HG03135 (cell line): ENCODE measurements at regions not wholly inside any gene's neighbourhood (a gene's known extent, or its start where the extent isn't known, plus 50 kb on each side); places are given as distances from the start of the nearest gene placed in this dataset.
"Not testable (repeated sequence)": the region's sequence is repeated elsewhere in the genome, so short reads cannot be mapped to it uniquely, and the experiment has no call there.

ENCODE experiments used
- ATAC-seq: cut with Tn5 transposase; IDR thresholded peaks from one replicate; pipeline ENCODE4 v1.9.1; 2021; ENCODE audit warnings: mild to moderate bottlenecking, moderate library complexity; ENCODE audit not compliant: unreplicated experiment

DNA sequence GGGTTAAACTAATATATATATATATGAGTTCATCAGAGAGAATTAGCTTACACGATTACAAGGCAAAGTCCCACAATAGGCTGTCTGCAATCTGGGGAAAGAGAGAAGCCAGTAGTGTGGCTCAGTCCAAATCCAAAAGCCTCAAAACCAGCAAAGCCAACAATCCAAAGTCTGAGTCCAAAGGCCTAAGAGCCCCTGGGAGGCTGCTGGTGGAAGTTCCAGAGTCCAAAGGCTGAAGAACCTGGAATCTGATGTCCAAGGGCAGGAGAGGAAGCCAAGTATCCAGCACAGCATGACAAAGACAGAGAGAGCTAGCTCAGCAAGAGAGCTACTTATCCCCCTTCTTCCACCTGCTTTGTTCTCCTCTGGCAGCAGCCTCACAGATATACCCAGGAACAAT lies 274.7 kb upstream of the ID4 start:
- ATAC-seq, result no peak

DNA sequence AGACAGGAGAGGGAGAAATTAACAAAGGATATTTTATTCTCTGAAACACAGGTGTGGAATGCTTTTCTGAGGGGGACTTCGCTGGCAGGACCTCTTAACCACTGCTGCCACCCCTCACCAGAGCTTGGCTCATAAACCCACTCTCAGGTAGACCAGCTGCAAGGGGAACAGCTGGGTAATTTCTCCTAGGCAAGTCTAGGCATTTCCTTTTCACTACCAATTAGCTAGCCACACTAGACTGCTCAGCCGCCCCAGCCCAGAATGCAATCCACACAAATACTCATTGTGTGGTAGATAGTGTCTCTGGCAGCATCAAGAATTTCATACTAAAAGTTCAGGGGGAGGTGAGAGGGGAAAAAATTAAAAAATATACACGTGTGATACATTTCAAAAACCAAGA lies 267.6 kb upstream of the ID4 start:
- no peak for ATAC-seq

DNA sequence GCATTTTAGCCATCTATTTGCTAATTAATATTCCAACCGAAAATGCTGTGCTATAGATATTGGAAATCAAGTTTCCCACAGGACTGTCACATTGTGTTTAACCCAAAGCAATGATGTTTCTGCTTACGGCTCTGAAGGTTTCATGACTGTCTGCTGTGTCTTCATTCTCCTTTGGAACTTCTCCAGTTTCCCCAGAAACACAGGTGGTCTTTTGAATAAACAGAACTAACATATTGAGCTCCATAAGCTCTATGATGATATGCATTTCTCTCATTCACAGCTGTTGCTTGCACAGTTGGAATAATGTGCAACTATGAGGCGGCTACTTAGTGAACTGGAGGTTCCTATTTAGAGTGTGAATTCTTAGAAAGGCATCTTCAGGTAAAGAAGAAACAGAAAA lies 266.0 kb upstream of the ID4 start:
- ATAC-seq, result no peak

- no peak for ATAC-seq
These were observed 258.7 kb upstream of the ID4 start for GRCh38 chr6:19578481-19578880.

DNA sequence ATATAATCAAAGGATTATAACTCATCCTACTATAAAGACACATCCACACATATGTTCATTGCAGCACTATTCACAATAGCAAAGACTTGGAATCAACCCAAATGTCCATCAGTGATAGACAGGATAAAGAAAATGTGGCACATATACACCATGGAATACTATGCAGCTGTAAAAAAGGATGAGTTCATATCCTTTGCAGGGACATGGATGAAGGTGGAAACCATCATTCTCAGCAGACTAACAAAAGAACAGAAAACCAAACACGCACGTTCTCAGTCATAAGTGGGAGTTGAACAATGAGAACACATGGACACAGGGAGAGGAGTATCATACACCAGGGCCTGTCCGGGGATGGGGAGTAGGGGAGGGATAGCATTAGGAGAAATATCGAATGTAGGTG lies 253.0 kb upstream of the ID4 start:
- ATAC-seq, result not testable (repeated sequence)

DNA sequence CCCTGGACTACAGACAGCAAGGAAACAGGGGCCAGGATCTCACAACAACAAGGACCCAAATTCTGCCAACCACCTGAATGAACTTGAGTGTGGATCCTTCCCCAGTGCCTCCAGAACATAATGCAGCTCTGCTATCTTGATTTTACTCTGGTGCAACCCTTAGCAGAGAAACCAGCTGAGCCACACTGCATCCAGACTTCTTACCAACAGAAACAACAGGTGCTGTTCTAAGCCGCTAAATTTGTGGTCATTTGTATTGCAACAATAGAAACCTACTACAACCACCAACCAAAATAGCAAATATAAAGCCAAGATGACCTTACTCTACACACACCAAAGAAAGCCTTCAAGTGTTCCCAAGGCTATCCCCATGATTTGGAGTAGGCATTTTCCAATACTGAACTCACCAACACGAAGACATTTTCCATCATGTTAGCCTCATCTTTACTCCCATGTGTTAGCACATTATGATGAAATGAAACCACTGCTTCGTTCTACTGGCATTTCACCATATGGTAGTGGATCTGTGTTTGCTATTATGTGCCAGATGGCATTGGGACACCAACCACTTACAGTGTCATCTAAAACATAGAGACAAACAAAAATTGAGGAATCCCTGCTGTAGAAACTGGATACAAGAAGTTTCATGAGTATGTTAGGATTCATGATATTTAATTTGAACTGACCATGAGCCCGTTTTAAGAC lies 249.8 kb upstream of the ID4 start:
- no peak for ATAC-seq

DNA sequence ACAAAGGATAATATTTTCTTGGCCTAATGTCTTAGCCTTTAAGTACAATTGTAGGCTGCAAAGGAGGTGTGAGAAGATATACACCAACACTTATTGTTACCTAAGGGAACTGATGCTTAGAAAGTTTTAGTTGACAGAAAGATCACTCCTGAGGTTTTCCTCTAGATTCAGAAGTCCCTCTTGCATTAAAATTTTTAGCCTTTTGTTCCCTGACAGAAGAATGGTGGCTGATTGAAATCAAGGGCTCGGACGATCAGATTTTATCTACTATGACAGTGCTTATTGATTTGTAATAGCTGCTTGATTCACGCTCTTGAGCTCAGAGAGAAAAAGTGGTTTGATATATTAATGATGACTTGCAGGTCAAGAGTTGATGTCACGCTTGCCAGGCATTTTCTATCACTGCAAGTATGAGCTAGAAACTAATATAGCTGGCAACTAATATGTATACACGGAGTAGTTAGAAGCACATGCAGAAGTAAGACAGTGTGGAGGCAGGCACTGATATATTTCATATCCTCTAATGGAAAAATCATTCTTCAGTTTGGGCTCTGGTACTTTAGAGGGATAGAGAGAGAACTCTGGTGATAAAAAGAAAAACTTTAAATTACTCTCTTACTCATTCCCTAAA lies 246.6 kb upstream of the ID4 start:
- no peak for ATAC-seq

DNA sequence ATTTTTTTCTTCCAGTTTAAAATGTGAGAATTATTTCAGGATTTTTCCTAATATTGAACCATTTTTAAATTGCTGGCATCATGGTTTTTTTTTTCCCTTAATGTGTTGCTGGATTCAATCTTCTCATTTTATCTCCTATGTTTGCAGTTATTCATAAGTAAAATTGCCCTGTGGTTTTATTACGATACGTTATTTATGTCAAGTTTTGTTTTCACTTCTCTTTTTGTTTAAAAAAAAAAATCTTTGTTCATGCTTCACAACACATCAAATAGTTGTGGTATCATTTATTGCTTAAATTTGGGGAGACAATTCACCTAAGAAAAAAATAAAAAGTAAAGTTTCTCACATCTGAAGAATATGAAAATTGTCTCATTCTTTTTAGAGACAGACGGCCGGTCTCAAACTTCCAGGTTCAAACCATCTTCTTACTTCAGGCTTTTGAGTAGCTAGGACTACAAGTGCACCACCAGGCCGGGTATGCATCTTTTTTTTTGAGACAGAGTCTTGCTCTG lies 239.3 kb upstream of the ID4 start:
- no peak for ATAC-seq

- no peak for ATAC-seq
These were observed 237.2 kb upstream of the ID4 start for GRCh38 chr6:19599796-19600464.

- ATAC-seq, result no peak
These were observed 234.6 kb upstream of the ID4 start for GRCh38 chr6:19602434-19603013.

GRCh38 chr6:19603721-19604120 lies 233.4 kb upstream of the ID4 start:
- no peak for ATAC-seq

DNA sequence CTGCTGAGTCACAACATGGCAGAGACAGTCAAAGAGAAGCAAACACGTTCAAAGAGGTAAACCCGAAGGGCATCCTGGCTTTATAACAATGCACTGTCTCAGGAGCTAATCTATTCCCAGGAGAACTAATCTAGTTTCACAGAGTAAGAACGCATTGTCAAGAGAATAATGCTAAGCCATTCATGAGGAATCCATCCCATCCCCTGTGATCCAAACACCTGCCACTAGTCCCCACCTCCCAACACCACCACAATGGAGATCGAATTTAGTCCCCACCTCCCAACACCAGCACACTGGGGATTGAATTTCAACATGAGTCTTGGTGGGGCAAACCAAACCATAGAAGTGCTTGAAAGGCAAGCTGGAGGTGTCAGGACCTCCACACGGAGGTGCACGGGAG lies 231.5 kb upstream of the ID4 start:
- ATAC-seq, result no peak

- ATAC-seq, result no peak
These were observed 228.6 kb upstream of the ID4 start for GRCh38 chr6:19608546-19608945.

DNA sequence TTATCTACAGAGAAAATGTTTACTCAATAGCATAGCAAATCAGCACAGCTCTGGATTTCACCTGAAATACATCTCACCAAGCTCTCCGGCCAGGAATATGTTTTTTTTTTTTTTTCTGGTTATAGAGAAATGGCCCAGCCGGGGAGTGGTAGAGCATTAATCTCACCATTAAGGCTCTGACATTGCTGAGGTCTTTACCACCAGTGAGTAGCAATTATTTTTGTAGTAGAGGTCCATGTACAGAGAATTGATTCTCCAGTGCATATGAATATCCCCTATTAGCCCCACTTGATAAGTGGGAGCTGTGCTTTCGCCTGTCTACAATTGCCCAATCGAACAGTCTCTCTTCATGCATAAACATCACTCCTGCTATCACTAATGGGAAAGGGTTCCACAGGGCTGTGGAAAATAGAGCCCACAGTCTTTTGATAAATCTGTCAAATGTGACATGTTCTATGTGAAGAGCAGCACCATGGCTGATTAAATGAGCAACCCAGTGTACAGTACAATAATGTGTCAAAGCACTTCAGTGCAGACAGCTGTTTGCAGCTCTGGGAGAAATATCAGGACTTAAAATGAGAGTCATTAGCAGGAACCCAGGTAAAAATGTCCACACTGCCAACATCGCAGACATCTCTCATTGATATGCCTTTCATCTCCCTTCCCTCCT lies 227.1 kb upstream of the ID4 start:
- ATAC-seq, result no peak

DNA sequence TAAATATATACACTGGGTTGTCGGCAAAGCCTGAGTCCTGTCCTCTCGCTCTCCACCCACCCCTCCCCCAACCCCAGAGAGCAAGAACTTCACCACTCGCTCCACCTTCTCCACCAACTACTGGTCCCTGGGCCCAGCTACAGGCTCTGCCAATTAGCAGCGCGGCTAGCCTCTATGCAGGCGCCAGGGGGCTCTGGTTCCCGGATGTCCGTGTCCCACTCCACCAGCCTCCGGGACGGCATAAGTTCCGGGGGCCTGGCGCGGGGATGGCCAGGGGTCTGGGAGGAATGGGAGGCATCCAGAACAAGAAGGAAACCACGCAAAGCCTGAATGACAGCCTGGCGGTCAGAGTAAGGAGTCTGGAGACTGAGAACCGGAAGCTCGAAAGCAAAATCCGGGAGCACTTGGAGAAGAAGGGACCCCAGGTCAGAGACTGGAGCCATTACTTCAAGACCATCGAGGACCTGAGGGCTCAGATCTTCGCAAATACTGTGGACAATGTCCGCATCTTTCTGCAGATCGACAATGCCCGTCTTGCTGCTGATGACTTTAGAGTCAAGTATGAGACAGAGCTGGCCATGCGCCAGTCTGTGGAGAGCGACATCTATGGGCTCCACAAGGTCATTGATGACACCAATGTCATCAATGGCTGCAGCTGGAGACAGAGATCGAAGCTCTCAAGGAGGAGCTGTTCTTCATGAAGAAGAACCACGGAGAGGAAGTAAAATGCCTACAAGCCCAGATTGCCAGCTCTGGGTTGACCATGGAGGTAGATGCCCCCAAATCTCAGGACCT lies 224.3 kb upstream of the ID4 start:
- not testable (repeated sequence) for ATAC-seq

- no peak for ATAC-seq
These were observed 223.5 kb upstream of the ID4 start for GRCh38 chr6:19613678-19614077.

GRCh38 chr6:19616022-19616421 lies 221.1 kb upstream of the ID4 start:
- ATAC-seq, result no peak

DNA sequence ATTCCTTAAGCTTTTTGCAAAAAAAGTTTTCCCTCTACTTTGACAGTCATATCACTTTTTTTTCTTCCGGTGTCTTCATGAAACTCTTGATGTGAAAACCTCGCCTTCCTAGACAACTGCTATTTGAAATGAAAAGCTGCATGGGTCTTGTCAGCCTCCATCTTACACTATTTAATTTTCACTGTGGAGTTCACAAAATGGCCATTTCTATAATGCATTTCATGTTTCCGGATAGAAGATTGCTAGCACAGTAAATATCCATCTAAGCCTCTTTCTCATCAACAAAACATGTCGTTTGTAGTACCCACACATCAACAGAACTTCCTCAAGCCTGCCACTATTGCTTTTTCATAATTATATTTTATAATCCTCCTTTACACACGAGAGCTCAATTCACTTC lies 204.9 kb upstream of the ID4 start:
- no peak for ATAC-seq

GRCh38 chr6:19632786-19633185 lies 204.4 kb upstream of the ID4 start:
- no peak for ATAC-seq

DNA sequence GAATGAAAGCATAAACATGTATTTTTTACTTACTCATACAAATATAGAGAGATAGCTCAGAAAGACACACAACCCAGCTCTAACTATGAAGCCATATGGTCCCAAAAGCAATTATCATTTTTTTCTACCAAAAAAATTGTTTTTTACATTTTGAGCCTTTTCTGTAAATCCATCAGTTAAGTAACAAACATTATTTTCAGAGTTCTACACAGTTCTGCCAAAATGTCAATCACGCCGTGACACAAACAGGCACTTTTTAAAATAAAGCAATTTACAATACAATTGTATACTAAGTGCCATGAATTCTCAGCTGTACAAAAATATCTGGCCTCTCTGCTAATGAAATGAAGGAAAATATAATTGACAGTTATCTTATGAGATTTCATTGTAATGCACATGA lies 201.4 kb upstream of the ID4 start:
- ATAC-seq, result no peak
